ENCODE measurements at regions not wholly inside any gene's neighbourhood (a gene's known extent, or its start where the extent isn't known, plus 50 kb on each side); places are given as distances from the start of the nearest gene placed in this dataset.

DNA sequence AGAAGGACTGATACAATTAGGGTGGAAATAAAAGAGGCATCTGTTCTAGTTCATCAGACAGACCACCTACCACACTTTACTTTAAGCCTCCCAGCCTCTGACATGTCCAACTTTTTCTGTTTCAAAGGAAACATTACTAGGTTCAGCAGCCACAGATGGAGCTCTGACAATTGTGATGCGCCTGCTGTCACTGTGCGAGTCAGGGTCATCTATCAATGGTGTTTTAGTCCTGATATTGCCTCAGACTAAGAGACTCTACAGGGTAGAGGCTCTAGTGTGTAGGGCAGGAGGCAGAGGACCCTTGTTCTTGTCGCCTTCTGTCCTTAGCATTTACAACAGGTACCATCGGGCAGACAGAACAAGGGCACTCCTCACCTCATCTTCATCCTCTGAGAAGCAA lies 685.0 kb upstream of the SGCG start:
- no peak for DNase-seq (ENCODE audit: low read depth in 3 of 3)

DNA sequence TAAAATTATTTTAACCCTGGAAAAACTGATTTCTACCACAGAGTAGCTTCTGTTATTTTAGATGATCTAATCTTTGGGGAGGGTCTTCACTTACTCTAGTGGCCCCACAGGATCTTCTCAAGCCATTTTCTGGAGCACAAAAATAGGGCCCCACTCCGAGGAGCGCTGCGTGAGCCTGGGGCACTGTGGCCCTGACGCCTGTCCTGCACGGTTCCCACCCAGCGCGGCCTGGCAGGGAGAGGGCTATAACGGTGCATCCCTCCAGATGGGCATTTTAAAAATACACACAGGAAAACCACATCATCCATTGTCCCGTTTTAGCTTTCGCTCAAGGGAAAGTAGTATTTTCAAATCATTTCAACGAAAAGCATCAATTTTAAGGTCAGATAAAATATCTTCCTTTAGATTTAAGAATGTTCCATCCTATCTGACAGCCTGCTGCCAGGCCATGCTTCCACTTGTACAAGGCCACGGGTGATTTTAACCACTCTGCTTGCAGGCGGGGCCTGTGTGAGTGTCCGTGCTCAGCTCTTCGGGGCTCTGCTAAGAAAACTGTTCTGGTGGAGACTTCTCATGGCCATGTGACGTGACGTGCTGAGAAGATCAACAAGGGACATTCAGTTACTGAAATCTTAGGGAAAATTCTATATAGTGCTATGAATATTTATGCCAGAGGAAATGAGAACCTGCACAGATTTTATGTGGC lies 683.8 kb upstream of the SGCG start:
- DNase-seq (ENCODE audit: low read depth in 3 of 3) = no peak

DNA sequence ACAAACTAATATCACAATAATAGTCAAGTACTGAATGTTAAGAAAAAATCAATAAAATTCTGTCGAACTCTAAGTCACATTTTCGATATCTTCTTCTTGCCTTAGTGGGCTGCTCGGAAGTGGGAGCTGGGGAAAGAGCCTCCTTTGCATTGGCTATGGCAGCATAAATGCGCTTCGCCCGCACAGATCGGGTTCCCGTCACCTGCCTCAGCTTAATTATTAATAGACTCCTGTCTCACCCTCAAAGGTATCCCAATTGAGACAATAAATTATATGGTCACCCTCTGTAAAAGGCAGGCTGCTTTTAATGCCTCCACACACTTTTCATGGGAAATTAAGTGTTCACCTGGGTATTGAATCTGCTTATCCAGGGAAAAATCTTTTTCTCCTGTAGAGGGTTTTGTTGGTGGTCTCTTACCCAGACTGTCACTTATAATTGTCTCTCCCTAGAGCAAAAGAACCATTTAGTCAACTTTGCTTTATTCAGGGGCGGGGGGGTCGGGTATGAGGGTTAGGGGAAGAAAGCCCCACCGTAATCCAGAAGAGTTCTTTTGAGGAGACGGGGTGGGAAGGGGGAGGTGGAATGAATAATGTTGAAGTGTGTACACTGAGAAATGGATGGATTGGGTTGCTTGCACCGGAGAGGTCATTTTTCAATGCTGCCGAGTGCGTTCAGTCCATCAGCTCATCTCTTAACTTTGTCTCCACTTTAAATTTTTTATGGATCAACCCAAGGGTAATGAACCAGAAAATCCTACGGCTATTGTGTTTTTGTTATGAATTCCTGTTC lies 682.6 kb upstream of the SGCG start:
- no peak for DNase-seq (ENCODE audit: low read depth in 3 of 3)

DNA sequence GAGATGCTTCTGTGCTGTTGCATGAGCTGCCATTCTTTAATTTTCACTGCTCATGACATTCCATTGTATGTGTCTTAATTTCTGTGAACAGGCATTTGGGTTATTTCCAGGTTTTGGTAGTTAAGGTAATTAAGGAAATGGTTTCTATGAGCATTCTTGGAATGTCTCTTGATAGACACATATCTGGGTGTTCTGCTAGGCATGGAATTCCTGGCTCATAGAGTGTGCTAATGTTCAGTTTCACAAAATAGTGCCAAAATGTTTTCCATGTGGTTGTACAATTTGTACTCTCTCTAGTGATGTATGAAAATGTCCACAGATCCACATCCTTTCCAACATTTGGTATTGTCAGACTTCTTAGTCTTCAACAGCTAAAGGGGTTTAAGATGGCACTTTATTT lies 680.9 kb upstream of the SGCG start:
- DNase-seq (ENCODE audit: low read depth in 3 of 3) = no peak

DNA sequence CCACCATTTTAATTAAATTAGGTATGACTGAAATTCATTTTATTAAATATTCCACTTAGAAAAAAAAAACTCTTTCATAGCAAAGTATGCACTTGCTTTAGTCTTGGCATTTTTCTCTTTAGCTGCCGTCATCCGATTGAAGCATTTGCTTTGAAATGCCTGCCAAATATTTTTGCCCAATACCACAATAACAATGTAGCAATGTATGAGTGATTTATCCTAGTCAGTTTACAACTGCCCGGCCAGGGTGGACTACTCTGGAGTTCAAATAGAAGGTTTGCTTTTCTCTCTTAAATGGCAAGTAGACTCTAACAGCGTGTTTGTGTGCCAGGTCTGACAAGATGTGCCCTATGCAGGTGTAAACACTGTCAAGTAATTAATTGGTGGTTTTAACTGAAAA lies 675.3 kb upstream of the SGCG start:
- DNase-seq (ENCODE audit: low read depth in 3 of 3) = no peak

DNA sequence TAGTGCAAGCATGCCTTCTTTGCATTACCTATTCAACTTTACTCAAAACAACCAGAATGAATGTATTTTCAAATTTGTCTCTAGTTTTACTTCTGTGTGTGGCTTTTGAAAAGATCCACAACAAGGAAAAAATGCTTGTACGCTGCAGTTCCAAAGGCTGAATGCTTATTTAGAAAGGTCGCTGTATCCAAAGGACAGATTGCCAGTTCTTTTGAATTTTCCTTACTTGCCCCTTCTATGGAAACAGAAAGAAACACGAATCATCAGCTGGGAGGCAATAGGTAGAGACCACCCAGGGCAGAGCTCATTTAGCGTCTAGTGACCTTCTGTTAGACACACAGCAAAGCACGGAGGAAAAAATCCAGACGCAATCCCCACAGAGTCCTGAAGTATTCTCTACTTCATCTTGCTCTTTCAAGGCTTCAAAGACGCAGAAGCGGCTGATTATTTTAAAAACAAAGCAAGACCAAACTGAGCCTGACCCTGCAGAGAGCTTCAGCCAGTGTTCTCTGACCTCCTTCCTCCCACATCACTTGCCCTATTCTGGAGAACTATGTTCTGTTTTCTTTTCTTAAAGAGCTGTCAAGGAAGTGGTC lies 674.6 kb upstream of the SGCG start:
- no peak for DNase-seq (ENCODE audit: low read depth in 3 of 3)

DNA sequence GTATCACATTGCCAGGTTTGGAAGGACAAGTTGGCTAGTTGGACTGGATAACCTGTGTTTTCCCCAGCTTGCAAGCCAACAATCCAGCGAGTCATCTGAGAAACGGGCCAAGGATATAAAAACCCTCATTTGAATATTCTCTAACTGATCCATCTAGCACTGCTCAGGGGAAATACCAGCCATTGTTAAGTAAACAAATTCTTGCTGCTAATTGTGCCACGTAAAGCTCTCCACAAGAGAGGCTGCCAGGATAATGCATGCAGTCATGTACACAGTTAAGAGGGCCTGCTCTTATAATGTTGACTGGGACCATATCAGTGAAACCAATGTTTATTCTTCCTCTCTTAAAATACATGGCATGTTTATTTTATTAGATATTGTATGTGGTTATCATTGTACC lies 663.2 kb upstream of the SGCG start:
- DNase-seq (ENCODE audit: low read depth in 3 of 3) = no peak

DNA sequence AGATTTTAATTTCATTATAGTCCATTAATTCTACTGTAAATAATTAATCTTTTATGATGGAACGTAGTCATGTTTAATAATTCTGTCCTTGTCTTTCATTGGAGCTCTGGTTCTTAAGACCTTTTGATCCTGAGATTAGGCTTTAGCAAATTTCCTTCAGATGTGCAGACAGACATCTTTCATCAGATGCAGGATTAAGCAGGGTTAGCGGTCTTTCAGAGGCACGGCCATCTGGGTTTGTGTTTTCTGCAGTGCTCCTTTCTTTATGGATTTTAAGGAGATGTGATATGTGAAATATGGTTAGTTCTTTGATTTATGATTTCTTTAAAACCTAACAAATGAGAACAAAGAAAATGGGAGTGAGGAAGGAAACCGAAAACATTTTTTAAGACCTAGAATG lies 643.9 kb upstream of the SGCG start:
- no peak for DNase-seq (ENCODE audit: low read depth in 3 of 3)

DNA sequence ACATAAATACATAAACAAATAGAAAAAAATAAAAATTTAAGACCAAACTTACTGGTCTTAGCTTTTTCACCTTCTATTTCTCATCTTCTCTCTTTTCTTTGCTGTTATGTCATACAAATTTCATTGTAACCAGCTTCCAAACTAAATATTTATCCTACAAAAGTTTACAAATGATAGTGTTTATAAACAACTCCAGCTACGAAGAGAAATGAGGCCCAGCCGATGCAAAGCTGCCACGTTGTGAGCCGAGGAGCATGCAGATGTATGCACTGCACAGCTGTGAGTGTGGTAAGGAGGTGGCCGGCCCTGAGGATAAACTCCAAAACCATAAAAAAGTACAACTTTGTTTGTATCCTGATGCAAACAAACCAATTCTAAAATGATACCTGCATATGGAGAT lies 642.4 kb upstream of the SGCG start:
- no peak for DNase-seq (ENCODE audit: low read depth in 3 of 3)

DNA sequence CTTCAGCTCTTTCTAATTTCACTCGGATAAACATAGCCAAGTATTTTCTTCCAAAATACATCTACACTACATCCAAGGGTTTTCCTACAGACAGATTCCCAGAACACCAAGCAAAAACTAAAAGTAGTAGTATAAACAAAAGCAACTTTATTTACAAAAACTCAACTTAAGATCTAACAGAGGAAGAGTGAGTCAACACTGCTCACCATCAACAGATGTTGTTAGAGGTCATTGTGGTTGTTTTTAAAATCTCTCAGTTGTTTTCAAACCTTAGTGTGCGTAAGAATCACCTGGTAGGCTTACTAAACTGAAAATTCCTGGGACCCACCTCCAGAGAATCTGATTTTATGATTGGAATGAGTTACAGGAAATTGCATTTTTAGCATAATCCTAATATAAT lies 631.7 kb upstream of the SGCG start:
- DNase-seq (ENCODE audit: low read depth in 3 of 3) = no peak

DNA sequence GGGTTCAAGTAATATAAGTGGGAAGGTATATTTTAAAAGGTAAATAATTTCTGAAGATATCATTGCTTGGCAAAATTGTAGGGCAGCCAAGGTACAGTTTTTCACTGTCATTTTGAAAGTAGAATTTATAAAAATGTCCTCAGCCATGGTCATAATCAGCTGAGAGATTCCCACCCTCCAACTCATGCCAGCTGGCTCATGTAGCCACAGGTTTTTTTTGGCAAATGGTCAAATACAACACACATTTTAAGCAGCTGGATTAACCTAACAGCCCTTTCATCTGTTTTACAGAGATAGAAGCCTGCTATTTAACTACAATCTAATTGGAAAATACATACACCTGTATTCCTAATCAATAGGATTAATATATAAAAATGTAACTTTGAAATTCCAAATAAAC lies 619.2 kb upstream of the SGCG start:
- DNase-seq (ENCODE audit: low read depth in 3 of 3) = no peak

DNA sequence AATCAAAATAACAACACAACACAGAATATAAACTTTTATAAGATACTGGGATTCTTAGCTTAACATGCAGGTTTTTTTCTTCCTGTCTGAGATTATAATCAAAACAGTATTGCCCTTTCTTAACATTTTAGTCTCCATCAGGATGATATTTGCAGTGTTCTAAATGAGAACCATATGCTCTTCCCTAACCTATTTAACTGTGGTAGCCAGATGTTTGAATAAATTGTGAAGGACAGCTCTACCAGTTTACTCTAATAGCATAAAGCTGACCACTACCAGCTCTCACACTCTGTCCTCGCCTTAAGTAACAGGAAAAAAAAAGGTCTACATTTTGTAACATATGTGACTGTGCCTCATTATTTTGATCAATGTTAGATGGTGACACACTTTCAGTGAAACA lies 618.7 kb upstream of the SGCG start:
- DNase-seq (ENCODE audit: low read depth in 3 of 3) = no peak

DNA sequence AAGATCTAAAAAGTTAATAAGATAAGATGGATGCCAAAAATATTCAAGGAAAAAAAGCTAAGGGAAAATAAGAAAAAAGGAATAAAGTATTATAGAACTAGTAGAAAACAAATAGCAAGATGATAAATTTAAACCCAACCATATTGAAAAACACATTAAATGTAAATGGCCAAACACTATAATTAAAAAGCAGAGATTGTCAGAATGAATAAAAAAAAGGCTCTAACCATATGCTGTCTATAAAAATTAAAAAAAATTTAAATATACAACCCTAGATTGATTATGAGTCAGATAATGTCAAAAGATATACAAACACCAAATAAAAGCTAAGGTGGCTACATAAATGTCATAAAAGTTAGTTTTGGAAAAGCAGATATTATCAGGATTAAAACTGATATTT lies 617.5 kb upstream of the SGCG start:
- no peak for DNase-seq (ENCODE audit: low read depth in 3 of 3)

DNA sequence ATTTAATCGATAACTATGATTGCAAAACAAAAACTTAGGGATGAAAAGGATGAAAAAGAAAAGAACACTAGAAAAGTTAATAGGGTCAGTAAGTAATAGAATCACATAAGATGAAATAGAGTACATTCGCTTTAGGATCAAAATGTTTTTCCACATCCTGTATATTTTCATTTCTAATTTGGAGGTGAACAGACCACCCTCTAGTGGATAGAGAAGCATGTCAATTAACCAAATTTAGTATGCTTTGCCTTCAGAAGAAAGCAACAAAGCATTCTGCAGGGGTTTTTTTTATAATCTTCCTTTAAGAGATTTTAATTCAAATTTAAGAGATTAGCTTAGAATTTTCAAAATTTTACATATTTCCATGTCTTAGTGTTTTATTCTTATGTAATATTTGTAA lies 611.0 kb upstream of the SGCG start:
- DNase-seq (ENCODE audit: low read depth in 3 of 3) = no peak

DNA sequence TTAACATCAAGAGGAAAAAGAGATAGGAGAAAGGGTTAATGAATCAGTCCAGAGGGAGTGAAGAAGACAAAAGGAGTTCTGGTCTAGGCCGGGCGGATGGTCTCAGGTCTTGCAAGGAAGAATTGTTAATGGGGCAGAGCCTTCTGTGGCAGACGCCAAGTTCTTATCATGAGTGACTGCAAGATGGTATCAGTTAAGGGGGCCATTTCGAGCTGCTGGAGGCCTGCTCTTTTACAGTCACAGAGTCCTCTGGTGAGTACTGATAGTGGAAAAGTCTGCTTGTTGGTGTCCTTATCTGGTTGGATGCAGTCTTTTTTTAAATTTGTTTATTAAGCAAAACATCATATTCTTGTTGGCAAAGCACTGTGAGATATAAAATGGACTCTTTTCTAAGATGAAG lies 590.9 kb upstream of the SGCG start:
- DNase-seq (ENCODE audit: low read depth in 3 of 3) = no peak

DNA sequence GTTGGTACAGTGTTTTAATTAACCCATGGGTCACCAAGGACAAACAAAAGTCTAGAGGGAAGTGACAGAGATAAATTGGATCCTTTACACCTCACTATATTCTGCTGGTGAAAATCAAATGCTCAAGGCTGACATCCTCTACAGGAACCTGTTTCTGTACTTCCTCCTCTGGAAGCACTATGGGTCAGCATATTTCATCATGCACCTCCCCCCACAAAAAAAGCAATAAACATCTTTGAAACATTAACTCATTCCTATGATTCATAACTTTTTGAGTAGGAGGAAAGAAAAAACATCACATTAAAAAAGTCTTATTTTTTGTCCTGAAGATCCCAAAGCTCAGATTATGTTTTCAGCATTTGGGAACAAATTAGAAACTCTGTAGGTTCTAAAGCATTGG lies 588.3 kb upstream of the SGCG start:
- no peak for DNase-seq (ENCODE audit: low read depth in 3 of 3)

DNA sequence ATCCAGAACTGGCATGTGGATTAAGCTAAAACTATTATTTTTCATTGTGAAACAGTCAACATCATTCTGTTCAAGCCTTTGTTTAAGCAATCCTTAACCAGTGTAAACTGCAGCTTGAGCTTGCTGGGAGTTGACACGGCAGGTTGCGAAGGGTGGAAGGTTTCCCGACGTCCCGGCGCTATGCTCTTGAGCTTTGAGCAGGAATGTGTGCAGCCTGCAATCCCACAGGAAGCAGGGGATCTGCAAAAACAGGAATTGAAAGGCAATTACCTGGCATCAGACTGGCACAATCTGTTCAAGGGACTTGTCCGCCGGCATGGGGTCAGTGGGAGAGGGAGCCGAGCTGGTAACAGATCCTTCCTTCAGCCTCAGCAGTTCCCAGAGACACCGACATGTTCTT lies 586.7 kb upstream of the SGCG start:
- DNase-seq (ENCODE audit: low read depth in 3 of 3) = no peak

DNA sequence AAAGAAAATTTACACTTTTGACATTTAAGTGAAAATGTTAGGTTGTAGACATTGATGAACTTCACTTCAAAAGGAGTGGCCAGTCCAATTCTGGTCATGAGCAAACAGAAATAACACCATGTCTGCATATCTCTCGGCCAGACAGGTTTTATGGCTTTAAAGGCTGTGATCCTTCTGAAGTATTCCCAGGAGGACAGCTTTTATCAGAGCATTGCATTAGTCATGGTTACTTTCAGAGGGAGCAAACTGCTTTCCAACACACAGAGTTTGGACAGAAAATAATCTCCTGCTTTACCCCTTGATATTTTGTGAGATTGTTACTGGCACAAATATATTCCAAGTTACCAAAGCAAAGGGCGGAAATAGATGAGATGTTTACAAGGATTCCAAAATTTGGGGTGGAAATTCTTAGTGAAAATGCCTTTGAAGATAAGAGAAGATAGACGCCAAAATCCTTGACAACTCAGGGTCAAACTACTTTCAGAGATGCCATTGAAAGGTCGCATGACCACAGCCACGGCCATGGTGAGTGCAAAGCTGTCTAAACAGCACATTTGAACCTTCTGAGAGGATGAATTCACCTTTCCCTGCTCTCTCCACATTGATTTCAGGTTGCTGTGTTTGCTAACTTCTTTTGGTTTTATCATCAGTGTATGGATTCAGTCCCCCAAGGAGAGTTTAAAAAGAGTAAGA lies 584.5 kb upstream of the SGCG start:
- DNase-seq (ENCODE audit: low read depth in 3 of 3) = no peak

DNA sequence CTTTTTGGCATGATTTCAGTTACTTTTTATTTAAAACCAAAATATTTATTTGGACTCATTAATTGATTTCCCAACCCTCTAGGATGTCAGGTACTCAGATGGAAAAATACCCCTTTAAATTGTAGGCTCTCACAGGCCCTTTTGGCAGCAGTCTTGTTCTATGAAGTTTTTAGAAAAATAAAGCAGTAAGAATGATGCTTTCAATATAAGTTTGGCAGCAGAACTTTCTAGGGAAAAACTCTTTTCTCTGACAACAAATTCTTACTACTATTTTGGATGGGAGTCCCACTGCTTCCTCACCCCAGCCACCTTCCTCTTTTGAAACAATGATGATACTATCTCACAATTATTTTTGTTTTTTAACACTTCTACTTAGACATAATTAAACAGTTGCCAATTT lies 581.6 kb upstream of the SGCG start:
- DNase-seq (ENCODE audit: low read depth in 3 of 3) = no peak

DNA sequence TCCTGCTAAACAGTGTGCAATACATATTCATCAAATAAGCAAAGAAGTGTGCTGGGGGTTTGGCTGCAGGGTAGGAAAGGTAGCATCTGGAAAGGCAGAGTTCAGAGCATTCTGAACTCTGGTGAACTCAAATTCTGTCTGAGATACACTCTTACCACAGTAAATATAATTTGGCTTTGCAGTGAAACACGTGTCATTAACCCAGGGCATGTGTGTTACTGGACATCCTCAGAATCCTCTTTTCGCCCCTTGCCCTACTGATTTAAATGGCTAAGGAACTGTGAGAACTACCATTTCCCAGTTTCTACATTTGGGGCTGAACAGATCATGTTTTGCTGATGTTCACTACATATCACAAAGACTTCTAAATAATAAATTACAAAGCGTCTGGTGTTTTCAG lies 562.8 kb upstream of the SGCG start:
- DNase-seq (ENCODE audit: low read depth in 3 of 3) = no peak

DNA sequence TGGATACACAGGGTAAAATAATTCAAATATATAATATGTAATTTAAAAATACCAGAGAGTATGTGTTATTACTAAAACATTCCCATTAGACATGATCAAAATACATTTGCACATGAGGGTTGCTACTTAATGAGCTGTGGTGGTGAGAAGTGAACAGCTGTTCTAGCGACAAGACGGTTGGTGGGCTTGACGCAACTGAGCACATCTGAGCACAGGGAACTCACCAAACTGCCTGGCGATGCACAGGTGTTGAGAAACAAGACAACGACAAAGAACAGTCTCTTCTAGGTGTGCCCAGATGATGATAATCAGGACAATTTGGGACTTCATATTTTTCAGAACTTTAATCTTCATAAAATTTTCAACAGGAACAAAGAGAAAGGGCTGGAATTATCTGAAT lies 555.1 kb upstream of the SGCG start:
- no peak for DNase-seq (ENCODE audit: low read depth in 3 of 3)

DNA sequence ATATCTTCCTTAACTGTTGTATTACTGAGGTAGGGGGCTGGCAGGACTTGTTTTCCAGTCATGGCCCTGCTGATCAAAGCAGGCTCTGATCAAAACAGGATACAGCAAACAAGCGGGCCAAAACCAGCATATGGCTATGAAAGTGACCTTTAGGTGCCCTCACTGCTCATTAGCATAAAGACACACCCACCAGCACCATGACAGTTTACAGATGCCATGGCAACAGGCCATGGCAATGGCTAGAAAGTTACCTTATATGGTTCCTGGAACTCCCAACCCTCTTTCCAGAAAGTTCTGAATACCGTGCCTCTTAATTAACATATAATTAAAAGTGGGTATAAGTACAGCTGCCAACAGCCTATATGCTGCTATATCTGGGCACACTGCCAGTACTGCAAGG lies 551.4 kb upstream of the SGCG start:
- DNase-seq (ENCODE audit: low read depth in 3 of 3) = no peak

DNA sequence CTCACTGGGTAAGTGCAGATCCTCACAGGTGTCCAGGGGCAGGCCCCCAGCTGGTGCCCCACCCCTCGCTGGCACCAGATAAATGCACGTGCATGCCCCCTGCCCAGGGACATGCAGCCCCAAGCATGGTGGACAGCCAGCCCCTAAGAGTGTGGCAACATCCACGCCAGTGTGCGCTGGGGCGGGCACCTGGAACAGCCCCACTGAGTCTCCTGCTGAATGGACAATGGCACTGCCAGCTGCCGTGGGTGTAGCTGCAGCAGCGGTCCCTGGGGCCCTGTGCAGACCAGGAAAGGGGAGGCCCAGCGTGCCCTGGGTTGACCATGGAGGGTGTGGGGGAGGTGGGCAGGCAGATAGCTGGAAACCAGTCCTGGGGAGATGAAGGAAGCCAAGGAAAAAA lies 538.7 kb upstream of the SGCG start:
- DNase-seq (ENCODE audit: low read depth in 3 of 3) = no peak
